Duodenal mucosa (tissue), 2 donors: ENCODE measurements at regions not wholly inside any gene's neighbourhood (a gene's known extent, or its start where the extent isn't known, plus 50 kb on each side); places are given as distances from the start of the nearest gene placed in this dataset.
"Not testable (repeated sequence)": the region's sequence is repeated elsewhere in the genome, so short reads cannot be mapped to it uniquely, and the experiment has no call there.

ENCODE experiments used
- H3K27ac ChIP-seq: one replicate; pipeline ENCODE4 v1.7.0; 2013; ENCODE audit warnings: low read depth, low read length
- H3K27me3 ChIP-seq, 2 donors: one replicate each; pipeline ENCODE4 v1.7.0; 2013; ENCODE audit warnings: low read length in 2 of 2, control low read depth in 1 of 2; ENCODE audit not compliant: insufficient read depth in 2 of 2, control insufficient read depth in 1 of 2
- H3K36me3 ChIP-seq, 2 donors: one replicate each; pipeline ENCODE4 v1.7.0; 2013; ENCODE audit warnings: low read length in 2 of 2, control low read depth in 1 of 2; ENCODE audit not compliant: insufficient read depth in 2 of 2, control insufficient read depth in 1 of 2
- H3K4me1 ChIP-seq, 2 donors: one replicate each; pipeline ENCODE4 v1.7.0; 2013; ENCODE audit warnings: low read length in 2 of 2, control low read depth in 1 of 2; ENCODE audit not compliant: insufficient read depth in 2 of 2, control insufficient read depth in 1 of 2
- H3K4me3 ChIP-seq, 2 donors: one replicate each; pipeline ENCODE4 v1.7.0; 2013; ENCODE audit warnings: low read length in 2 of 2, low read depth in 1 of 2
- H3K9ac ChIP-seq, 2 donors: one replicate each; pipeline ENCODE4 v1.7.0; 2013; ENCODE audit warnings: low read length in 2 of 2, low read depth in 1 of 2
- H3K9me3 ChIP-seq, 2 donors: one replicate each; pipeline ENCODE4 v1.7.0; 2013; ENCODE audit warnings: low read length in 2 of 2, control low read depth in 1 of 2; ENCODE audit not compliant: control insufficient read depth in 1 of 2

DNA sequence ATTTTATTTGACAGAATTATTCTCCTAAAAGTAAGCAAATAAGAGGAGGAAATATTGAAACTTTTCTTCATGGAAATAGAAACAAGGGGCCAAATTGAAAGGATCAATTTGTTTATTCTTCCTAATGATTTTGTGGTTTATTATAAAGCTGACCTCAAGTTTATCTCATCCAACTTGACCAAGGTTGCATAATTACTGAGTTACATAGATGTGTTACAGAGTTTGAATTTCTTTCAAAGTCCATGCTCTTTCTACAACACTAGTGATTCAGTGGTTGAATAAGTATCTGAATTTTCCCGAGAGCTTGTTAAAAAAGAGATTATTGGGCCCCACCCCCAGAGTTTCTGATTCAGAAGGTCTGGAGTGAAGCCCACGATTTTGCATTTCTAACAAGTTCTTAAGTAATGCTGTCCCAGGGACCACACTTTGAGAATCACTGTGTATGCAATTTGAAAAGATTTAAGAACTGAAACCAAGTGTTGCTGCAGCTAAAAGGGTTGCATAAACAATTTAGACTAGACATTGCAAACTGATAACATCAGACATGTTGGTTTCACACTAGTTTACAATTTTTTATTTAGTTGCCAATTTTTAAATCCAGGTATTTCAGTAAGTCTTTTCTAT lies 485.7 kb upstream of the ANO5 start:
- H3K9ac ChIP-seq = no peak overlapping the region
- H3K27ac ChIP-seq = no peak overlapping the region
- no peaks in the 10 kb centered on the region for H3K9me3 ChIP-seq
- no peaks in the 10 kb centered on the region for H3K36me3 ChIP-seq
- no peaks in the 10 kb centered on the region for H3K27me3 ChIP-seq
- H3K4me3 ChIP-seq = no peak overlapping the region
- no peaks in the 10 kb centered on the region for H3K4me1 ChIP-seq

DNA sequence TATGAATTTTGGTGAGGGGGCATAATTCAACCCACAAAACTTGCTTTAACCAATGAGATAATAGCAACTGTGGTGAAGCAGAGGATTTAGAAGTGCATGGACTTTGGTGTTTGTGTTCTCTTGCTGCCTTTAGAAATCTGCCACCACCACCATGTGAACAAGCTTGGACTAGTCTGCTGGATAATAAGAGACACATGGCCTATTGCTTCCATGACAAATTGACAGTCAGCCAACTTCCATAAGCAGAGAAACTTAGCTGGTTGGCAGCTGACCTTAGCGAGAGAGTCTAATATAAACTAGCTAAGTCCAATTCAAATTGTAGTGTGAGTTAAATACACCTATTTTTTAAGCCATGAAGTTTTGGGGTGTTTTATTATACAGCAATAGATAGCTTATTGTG lies 482.1 kb upstream of the ANO5 start:
- Histone ChIP-seq H3K4me1 (no peaks in the 10 kb centered on the region), H3K27me3 (no peaks in the 10 kb centered on the region), H3K9me3 (no peaks in the 10 kb centered on the region), H3K4me3 (no peak overlapping the region), H3K9ac (no peak overlapping the region), H3K36me3 (no peaks in the 10 kb centered on the region), H3K27ac (no peak overlapping the region)

DNA sequence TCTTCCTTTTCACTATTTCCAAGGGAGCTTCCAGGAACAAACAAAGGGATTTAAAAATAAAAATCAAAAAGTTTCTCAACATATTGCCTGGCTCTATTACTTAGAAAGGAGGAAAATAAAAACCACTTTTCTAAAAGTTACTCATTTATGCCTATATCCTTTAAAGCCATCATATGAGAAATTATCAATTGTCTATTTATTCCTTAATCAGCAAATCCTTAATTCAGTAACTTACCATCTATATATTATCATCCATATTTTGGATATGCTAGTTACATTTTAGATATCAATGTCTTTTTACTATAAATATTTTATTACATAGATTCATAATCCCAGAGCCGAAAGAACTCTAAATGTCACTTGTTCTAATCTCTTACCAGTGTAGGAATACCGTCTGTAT lies 481.5 kb upstream of the ANO5 start:
- Histone ChIP-seq H3K27me3 (no peaks in the 10 kb centered on the region), H3K9ac (no peak overlapping the region), H3K27ac (no peak overlapping the region), H3K9me3 (no peaks in the 10 kb centered on the region), H3K36me3 (no peaks in the 10 kb centered on the region), H3K4me1 (no peaks in the 10 kb centered on the region), H3K4me3 (no peak overlapping the region)

DNA sequence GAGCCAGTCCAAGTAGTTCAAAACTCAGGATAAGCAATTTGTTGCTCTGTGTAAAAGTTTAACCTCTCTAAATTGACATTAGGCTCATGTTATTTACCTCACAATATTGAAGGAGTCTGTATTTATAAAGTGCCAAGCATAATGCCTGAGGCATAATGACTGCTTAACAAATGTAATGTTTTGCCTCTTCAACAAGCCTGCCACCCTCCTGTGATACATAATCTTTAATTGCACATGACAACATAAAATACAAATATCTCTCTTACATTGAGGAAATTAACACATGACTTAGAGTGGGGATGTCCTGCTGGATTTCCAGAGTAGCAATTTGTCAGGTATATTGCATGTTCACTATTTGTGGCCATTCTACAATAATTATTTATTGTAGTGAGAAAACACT lies 469.2 kb upstream of the ANO5 start:
- Histone ChIP-seq H3K9ac (no peak overlapping the region), H3K36me3 (no peaks in the 10 kb centered on the region), H3K4me1 (no peaks in the 10 kb centered on the region), H3K4me3 (no peak overlapping the region), H3K27me3 (no peaks in the 10 kb centered on the region), H3K27ac (no peak overlapping the region), H3K9me3 (no peaks in the 10 kb centered on the region)

DNA sequence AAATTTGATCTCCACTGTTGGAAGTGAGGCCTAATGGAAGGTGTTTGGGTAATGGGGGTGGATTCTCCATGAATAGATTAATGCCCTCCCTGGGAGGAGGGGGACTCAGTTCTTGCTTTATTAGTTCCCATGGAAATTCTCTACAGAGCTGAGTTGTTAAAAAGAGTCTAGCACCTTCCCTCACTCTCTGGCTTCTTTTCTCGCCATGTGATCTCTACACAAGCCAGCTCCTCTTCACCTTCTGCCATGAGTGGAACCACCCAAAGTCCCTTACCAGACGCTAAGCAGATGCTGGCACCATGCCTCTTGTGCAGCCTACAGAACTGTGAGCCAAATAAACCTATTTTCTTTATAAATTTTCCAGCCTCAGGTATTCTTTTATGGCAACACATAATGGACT lies 465.8 kb upstream of the ANO5 start:
- no peaks in the 10 kb centered on the region for H3K27me3 ChIP-seq
- H3K36me3 ChIP-seq = no peaks in the 10 kb centered on the region
- H3K9ac ChIP-seq = no peak overlapping the region
- H3K27ac ChIP-seq = no peak overlapping the region
- H3K4me3 ChIP-seq = no peak overlapping the region
- no peaks in the 10 kb centered on the region for H3K4me1 ChIP-seq
- H3K9me3 ChIP-seq = peaks cover 6 to 7% of the 10 kb centered on the region in 2 donors

DNA sequence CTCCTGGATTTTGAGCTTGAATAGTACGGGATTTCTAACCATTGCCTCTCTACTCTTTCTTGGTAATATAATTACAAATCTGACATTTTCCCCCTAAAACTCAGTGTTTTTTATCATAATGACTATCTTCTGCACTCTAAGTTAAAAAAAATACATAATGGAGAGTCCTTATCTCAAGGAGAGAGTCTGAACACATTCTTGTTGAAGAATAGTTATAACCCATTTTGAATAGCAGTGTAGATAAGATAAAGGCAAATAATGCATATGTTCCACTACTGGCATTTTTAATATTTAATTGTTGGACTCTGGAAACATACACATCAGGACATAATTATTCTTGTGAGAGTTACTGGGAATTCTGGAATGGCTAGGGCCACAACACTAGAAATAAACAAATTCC lies 456.5 kb upstream of the ANO5 start:
- no peak overlapping the region for H3K4me3 ChIP-seq
- H3K9ac ChIP-seq = no peak overlapping the region
- peaks cover 0 to 3% of the 10 kb centered on the region in 2 donors for H3K9me3 ChIP-seq
- no peak overlapping the region for H3K27ac ChIP-seq
- no peaks in the 10 kb centered on the region for H3K27me3 ChIP-seq
- H3K36me3 ChIP-seq = no peaks in the 10 kb centered on the region
- no peaks in the 10 kb centered on the region for H3K4me1 ChIP-seq

DNA sequence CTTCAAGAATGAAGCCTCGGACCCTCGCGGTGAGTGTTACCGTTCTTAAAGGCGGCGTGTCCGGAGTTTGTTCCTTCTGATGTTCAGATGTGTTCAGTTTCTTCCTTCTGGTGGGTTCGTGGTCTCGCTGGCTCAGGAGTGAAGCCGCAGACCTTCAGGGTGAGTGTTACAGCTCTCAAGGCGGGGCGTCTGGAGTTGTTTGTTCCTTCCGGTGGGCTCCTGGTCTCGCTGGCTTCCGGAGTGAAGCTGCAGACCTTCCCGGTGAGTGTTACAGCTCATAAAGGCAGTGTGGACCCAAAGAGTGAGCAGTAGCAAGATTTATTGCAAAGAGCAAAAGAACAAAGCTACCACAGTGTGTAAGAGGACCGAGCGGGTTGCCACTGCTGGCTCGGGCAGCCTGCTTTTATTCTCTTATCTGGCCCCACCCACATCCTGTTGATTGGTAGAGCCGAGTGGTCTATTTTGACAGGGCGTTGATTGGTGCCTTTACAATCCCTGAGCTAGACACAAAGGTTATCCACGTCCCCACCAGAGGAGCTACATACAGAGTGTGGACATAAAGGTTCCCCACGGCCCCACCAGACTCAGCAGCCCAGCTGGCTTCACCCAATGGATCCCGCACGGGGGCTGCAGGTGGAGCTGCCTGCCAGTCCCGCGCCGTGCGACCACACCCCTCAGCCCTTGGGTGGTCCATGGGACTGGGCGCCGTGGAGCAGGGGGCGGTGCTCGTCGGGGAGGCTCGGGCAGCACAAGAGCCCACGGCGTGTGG lies 440.2 kb upstream of the ANO5 start:
- H3K27ac ChIP-seq, H3K36me3 ChIP-seq, H3K4me1 ChIP-seq, H3K4me3 ChIP-seq, H3K27me3 ChIP-seq, H3K9me3 ChIP-seq, H3K9ac ChIP-seq: not testable (repeated sequence)

DNA sequence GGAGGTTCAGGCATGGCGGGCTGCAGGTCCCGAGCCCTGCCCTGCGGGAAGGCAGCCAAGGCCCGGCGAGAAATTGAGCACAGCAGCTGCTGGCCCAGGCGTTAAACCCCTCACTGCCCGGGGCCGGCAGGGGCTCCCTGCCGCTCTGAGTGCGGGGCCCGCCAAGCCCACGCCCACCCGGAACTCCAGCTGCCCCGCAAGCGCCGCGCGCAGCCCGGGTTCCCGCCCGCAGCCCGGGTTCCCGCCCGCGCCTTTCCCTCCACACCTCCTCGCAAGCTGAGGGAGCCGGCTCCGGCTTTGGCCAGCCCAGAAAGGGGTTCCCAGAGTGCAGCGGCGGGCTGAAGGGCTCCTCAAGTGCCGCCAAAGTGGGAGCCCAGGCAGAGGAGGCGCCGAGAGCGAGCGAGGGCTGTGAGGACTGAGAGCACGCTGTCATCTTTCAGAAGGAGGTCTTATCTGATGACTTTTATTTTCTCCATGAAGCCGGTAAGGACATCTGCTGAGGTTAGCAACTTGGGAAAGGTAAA lies 439.6 kb upstream of the ANO5 start:
- not testable (repeated sequence) for H3K4me1 ChIP-seq

DNA sequence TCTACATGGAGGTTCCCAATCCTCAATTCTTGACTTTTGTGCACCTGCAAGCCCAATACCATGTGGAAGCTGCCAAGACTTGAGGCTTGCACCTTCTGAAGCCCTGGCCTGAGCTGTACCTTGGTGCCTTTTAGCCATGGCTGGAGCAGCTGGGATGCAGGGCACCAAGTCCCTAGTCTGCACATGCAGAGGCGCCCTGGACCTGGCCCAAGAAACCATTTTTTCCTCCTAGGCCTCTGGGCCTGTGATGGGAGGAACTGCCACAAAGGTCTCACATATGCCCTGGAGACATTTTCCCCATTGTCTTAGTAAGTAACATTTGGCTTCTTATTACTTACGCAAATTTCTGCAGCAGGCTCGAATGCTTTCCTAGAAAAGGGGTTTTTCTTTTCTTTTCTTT lies 431.9 kb upstream of the ANO5 start:
- no peaks in the 10 kb centered on the region for H3K27me3 ChIP-seq
- no peaks in the 10 kb centered on the region for H3K36me3 ChIP-seq
- H3K27ac ChIP-seq = no peak overlapping the region
- H3K4me1 ChIP-seq = no peaks in the 10 kb centered on the region
- H3K4me3 ChIP-seq = no peak overlapping the region
- no peak overlapping the region for H3K9ac ChIP-seq
- H3K9me3 ChIP-seq = peaks cover 9 to 16% of the 10 kb centered on the region in 2 donors

More for the DNA sequence above, 439.6 kb upstream of the ANO5 start:
- H3K9ac ChIP-seq, H3K4me3 ChIP-seq, H3K27ac ChIP-seq, H3K36me3 ChIP-seq, H3K27me3 ChIP-seq, H3K9me3 ChIP-seq: not testable (repeated sequence)

DNA sequence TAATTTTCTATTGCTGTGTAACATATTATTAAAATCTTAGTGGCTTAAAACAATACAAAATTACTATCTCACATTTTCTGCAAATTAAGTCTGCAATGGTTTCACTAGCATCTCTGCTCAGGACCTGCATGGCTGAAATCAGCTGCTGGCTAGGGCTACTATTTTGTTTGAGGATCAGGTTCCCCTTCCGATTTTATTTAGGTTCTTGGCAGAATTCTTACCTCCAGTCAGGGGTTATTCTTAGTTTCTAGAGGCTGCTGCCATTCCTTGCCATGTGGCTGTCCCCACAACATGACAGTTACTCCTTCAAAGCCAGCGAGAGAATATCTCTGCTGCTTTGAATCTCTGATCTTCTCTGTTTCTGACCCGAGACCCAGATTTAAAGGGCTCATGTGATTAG lies 424.5 kb upstream of the ANO5 start:
- H3K9me3 ChIP-seq = no peaks in the 10 kb centered on the region
- no peak overlapping the region for H3K4me3 ChIP-seq
- H3K27me3 ChIP-seq = no peaks in the 10 kb centered on the region
- H3K36me3 ChIP-seq = no peaks in the 10 kb centered on the region
- no peaks in the 10 kb centered on the region for H3K4me1 ChIP-seq
- H3K9ac ChIP-seq = no peak overlapping the region
- H3K27ac ChIP-seq = no peak overlapping the region
